HL-60/S4 treated with retinoic acid at 250 ng/mL for 4 days and 3 days (cell line): ENCODE measurements at regions not wholly inside any gene's neighbourhood (a gene's known extent, or its start where the extent isn't known, plus 50 kb on each side); places are given as distances from the start of the nearest gene placed in this dataset.

Experiments used
- in situ Hi-C: fragments of 300-500 bp; cut with MboI; formaldehyde crosslinking; loops from 2 replicates; pipeline ENCODE4 v1.7.0; 2022; ENCODE audit warnings: low sequenced_read_pairs

DNA sequence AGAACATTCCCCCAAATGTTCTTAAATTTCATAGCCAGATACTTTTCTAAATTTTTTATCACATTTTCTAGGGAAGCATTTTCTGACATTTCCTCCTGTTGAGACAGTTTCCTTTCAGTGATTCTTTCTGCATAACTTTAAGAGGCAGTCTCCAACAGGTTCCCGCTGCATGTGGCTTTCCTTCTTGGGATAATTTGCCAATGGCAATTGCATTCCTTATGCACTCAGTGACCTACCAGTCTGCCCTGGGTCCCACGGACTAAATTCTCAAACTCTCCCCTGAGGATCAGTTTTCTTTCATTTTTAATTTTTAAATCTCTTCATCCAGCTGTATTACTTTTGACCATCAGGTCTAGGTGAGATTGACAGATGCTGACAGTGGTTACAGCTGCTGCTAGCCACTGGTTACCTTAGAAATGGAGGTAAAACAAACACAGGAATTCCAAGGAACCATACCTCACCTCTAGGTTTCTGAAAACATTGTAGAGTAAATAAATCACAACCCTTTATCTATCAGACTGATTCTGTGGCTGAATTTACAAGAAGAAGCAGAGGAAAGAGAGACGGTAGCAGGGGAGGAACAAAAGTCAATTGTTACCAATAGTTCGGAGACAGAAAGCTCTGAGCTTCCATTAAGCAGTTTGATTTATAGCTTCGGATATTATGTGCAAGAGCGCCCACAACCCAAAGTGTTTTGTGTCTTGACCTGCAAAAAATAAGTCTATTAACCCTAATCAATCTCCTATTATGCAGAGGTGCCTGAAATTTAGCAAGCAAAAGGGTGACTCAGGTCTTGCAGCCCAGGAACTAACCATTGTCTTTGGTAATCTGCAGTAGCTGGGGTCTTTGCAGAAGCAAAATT lies 216.0 kb downstream of the PMP22 start:
- in situ Hi-C loops: no loop called here

- in situ Hi-C loops: no loop called here
These were observed 216.7 kb downstream of the PMP22 start for GRCh38 chr17:15048381-15048780.

DNA sequence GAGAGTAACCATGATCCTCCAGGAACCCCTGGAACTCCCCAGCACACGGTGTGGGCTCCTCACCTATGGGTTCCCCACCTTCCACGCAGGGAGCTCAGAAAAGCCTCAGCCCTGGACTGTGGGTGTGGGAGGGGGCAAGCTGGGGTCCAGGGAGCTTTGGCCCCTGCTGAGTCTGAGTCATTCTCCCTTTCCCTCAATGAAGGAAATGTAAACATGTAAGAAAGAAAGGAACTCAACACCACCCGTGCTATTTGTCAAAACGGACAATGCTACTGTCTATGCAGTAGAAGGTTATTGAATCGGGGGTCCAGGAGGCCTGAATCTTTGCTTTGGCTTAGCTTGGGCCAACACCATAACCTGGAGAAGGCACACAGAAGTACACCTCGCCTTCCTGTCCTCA lies 222.8 kb downstream of the PMP22 start:
- in situ Hi-C loops: no loop called here

- in situ Hi-C loops: no loop called here
These were observed 225.8 kb downstream of the PMP22 start for GRCh38 chr17:15039366-15039765.

DNA sequence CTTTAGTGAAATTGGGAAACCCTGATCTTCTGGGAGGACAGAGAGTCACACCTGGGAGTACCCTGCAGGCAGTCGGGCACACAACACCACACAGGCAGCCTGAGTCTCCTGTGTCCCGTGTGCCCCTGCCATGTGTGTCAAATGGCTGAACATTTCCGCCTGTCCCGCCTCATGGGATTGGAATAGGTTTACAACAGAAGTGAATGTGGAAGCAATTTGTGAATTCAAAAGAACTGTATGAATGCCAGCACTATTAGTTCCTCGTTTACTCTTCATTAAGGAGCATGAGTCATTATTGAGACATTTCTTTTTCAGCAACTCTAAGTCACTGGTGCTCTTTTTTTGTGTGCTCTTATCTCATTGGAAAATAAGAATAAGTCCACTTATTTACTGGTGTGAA lies 226.5 kb downstream of the PMP22 start:
- in situ Hi-C loops: no loop called here

DNA sequence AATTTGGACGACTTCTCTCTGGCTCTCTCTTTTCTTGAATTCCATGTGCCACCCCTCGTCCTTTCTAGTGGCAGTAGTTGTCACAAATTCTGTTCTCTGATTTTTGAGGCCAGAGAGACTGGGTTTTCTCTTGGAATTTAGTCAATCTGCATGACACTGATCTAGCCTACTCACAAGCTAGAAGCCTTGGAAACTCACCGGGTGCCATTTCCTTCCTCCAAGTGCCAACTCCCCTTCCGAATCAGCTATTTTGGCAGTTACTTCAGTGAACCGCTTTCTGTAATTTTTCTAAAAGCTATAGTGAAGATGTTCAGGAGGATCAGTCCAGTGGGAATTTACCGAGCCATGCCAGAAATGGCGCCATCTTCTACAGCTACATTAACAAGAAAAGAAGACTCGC lies 228.9 kb downstream of the PMP22 start:
- in situ Hi-C loops: no loop called here

GRCh38 chr17:15031975-15032374 lies 233.2 kb downstream of the PMP22 start:
- in situ Hi-C loops: no loop called here

DNA sequence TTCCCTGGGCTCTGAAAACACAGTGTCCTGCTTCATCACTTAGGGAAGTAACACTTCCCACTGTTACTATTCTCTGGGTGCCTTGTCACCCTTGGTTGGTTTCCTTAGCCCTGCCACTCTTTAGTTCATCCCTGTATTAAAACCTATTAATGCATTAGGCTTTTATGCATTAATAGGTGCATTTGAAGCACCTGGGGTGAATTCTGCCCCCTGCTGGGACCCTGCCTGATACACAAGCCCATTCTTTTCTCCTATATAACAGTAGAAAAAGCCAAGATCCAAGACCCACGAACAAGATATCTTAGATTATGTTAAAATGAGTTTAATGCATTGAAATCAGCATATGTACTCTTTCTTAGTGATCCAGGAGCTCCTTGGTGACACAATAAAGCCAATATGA lies 235.7 kb downstream of the PMP22 start:
- in situ Hi-C loops: no loop called here

DNA sequence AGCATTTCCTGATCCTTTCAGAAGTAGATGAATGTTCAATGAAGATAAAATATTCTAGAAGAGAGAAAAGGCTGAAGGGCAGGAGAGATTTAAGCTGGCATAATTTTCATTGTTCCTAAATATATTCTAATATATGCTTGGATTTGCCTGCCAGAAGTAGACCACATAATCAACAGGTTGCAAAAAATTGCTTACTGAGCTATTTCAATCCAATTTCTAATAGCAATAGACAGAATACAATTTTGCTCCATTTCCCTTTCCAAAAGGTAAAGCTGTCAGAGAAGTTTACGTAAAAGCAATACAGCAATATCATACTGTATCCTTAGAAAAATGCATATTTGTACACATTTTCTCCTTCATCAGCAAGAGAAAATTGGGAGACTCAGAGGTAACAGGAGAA lies 237.3 kb downstream of the PMP22 start:
- in situ Hi-C loops: no loop called here

GRCh38 chr17:15026088-15026487 lies 239.0 kb downstream of the PMP22 start:
- in situ Hi-C loops: no loop called here

DNA sequence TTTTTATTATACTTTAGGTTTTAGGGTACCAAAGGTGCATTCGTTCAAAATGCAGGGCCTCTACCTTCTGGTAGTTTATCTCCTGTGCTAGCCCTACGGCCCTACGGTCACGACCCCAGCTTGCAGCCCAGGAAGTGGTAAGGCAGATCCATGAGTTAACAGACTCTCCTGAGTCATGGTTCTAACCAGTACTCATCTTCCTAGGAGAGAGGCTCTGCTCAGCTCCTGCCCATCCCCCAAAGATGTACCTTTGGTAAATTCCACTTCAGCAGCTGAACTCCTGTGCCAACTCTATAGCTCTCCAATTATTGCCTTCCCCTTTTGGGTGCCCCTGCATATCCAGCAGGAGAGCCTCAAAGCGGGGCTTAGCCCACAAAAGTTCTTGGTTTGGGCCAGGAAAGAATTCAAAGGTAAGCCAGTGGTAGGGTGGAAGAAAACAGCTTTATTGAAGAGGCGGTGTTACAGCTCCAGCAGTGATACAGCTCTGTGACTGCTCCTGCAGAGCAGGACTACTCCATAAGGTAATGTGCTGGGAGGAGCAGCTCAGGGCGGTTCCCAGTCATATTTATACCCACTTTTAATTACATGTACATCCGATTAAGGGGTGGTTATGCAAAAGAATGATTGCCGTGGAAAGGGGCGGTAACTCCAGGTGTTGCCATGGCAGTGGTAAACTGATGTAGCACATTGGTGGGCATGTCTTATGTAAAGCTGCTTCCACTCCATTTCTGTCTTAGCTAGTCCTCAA lies 241.4 kb downstream of the PMP22 start:
- in situ Hi-C loops: no loop called here

DNA sequence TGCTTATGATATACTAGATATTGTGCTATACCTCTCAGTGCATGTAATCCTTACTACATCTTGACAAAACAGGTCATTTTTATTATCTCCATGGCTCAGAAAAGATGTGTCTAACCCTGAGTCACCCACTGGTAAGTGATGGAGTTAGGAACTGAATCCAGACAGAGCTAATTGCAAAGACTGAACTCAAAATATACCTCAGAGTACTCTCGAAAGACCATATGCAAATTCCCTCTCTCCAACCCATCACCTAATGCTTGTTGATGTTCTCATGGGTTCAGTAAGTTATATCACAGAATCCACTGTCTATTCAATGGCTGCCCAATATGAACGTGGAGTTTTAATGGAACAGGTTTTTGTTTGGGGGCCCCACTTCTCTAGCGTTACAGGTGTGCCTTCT lies 246.0 kb downstream of the PMP22 start:
- in situ Hi-C loops: no loop called here

DNA sequence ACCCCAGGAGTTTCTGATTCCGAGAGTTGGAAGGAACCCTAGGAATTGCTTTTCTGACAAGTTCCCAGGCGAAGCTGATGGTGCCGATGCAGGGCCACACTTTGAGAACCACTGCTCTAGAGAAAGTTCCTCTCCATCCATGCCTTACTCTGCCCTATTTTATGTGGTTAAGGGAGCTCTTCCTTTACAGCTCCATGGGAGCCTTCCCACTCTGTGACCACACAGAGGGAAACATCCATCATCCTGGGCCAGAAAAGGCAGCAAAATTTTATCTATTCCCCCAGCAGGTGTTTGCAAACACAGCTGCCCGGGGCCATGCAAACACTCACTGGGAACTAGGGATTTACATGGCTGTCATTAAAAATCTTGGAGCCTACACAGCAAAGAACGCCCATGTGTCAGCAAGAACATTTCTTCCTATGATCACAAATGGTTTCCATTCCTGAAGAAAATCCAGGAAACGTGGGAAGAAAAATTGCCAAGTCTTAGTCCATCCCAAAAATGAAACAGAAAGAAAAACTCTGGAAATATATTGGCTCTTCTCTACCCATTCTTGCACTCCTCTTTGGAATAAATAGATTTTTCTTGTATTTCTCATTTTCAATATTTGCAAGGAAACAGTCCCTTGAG lies 252.7 kb downstream of the PMP22 start:
- in situ Hi-C loops: no loop called here

- in situ Hi-C loops: no loop called here
These were observed 256.0 kb downstream of the PMP22 start for GRCh38 chr17:15009087-15009486.

DNA sequence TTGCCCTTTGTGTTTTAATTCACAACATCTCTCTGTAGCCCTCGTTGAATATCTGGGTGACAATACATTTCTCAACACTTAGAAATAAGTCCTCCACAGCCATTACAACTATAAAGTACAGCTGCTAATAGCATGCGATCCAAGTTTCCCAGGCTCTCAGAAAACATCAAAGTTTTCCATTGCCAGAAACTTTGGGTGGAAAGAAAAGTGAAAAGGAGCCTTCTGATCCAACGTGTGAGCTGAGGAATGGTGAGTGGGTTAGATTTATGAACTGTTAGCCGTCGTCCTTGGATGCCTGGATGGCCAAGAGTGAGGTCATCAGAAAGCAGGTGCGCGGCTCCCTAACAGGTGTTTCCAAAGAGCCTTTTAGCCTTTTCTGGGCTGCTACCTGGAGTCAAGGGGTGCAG lies 258.0 kb downstream of the PMP22 start:
- in situ Hi-C loops: no loop called here

GRCh38 chr17:15006421-15007128 lies 258.6 kb downstream of the PMP22 start:
- in situ Hi-C loops: no loop called here

DNA sequence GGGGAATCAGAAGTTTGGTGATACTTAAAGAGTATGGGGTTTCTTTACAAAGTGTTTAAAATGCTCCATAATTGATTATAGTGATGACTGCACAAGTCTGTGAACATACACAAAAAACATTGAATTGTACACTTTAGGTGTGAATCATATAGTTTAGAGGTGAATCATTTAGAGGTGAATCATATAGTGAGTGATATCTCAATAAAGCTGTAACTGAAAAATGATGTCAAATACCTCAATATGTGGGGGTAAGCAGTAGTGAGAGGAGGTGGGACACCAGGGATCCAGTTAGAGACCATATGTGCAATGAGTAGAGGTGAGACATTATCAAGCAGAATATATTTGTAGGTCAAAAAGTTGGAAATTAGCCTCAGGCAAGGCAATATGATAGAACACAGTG lies 264.5 kb downstream of the PMP22 start:
- in situ Hi-C loops: no loop called here

DNA sequence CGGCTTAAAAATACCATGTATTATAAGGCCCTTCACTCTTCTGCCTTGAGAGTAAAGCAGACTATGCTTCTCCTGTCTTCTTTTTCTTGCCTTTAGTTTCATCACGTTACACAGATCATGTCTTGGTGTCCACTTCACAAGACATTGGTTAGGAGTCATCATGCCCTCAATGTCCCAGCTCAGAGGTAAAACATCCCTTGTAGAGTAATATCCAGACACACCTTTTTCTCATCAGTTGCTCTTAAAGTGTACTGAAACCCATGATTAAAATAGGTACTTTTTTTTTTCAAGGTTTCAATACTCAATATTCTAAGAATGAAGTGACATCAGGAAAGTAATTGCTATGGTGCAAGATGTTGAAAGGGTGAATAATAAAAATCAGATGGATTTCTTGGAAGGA lies 267.8 kb downstream of the PMP22 start:
- in situ Hi-C loops: no loop called here

GRCh38 chr17:14986127-14986526 lies 279.0 kb downstream of the PMP22 start:
- in situ Hi-C loops: no loop called here

DNA sequence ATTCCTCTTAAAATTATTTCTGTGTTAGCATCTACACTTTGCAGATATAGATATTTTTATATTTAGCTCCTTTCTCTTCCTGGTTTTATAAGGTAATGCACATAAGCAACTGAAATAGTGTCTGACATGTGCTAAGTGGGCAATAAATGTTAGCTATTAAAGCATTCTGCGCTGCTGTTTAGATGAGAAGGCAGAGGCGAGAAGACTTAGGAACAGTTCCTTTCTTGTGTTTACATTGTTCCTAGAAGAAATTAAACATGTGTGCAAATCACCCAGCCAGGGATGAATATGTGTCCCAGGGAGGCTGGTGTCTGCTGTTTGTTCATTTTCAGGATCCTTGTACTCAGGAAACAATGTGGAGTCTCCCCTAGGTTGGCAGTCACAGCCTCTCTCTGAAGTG lies 292.3 kb downstream of the PMP22 start:
- in situ Hi-C loops: no loop called here

DNA sequence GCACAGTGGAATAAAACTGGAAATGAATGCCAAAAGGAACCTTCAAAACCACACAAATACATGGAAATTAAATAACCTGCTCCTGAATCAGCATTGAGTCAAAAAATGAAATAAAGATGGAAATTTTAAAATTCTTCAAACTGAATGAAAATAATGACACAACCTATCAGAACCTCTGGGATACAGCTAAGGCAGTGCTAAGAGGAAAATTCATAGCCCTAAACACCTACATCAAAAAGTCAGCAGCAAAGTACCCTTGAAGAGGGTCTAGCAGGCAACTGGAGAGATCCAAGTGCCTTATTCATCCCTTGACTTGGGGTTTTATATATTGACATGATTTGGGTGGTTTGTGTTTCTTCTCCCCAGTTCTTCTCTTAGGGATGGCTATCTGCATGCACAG lies 294.1 kb downstream of the PMP22 start:
- in situ Hi-C loops: no loop called here
